ENCODE measurements at regions not wholly inside any gene's neighbourhood (a gene's known extent, or its start where the extent isn't known, plus 50 kb on each side); places are given as distances from the start of the nearest gene placed in this dataset.
"Not testable (repeated sequence)": the region's sequence is repeated elsewhere in the genome, so short reads cannot be mapped to it uniquely, and the experiment has no call there.

DNA sequence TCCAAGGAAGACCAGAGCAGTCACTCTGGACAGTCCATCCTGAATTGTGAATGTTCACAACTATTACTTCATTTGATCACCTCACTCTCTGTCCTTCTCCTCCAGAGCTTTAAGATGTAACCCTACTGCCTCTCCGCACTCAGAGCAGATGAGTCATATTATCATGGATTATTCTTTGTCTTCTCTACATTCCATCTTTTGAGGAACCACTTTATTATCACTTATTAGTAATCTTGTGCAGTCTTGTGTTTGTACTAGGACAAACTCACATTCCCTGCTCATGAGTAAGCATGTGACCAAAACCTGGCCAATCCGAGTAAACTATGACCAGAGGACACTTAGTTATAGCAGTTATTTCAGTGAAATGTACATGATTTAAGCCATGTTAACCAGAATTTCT is 401.5 kb upstream of the ADGRB3 start:
- DNase-seq, result no peak

DNA sequence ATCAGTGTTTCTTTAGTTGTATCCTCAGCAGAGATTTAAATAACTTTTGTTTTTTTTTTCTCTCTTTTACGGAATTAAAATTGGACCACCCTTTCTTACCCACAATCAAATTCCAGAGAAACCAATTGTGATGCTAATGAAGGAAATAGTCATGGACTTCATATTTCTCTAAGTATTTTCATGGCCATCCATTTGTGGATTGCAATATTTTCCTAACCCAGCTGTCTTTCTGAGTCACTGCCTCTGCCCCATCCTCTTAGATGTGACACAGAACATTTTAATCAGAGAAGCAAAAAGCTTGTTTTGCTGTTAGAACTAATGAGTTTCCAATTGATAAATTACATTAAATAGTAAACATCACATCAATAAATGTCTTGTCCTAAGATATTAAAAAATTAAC is 405.5 kb upstream of the ADGRB3 start:
- DNase-seq, result no peak

DNA sequence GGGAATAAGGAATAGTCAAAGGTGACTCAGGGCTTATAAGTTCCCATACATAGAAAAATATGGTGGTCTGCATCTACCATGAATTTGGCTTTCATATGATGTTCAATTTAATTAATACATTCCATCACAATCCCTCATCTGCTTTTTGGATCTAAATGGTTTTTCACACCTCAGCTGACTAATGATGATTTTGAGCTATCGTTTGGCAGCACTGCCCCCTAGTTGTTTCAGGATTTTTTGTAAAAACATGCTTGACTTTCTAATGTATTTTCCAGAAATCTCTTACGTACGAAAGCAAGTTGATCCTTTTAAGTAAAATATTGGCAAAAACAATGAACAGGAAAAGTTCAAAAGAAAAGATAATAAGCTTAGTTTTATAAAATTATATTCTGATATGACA is 408.6 kb upstream of the ADGRB3 start:
- DNase-seq, result no peak

- no peak for DNase-seq
Observed at GRCh38 chr6:68225729-68226128, 409.4 kb upstream of the ADGRB3 start.

GRCh38 chr6:68211242-68211795 is 423.8 kb upstream of the ADGRB3 start:
- DNase-seq, result no peak

GRCh38 chr6:68207612-68208011 is 427.5 kb upstream of the ADGRB3 start:
- not testable (repeated sequence) for DNase-seq

- no peak for DNase-seq
Observed at GRCh38 chr6:68200929-68201328, 434.2 kb upstream of the ADGRB3 start.

DNA sequence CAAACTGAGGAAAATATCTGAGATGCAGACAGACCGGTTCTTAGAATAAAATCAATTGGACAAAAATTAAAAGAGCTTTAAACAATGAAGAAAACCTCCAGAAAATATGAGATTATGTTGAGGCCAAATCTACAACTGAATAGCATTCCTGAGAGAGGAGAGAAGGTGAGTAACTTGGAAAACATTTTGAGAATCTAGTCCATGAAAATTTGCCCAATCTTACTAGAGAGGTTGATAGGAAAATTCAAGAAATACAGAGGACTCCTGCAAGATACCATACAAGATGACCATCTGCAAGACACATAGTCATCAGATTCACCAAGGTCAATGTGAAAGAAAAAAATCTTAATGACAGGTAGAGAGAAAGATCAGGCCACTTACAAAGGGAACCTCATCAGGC is 437.7 kb upstream of the ADGRB3 start:
- no peak for DNase-seq

- DNase-seq, result no peak
Observed at GRCh38 chr6:68196645-68197044, 438.4 kb upstream of the ADGRB3 start.

DNA sequence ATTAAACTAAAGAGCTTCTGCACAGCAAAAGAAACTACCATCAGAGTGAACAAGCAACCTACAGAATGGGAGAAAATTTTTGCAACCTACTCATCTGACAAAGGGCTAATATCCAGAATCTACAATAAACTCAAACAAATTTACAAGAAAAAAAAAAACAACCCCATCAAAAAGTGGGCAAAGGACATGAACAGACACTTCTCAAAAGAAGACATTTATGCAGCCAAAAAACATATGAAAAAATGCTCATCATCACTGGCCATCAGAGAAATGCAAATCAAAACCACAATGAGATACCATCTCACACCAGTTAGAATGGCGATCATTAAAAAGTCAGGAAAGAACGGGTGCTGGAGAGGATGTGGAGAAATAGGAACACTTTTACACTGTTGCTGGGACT is 439.3 kb upstream of the ADGRB3 start:
- DNase-seq, result not testable (repeated sequence)

DNA sequence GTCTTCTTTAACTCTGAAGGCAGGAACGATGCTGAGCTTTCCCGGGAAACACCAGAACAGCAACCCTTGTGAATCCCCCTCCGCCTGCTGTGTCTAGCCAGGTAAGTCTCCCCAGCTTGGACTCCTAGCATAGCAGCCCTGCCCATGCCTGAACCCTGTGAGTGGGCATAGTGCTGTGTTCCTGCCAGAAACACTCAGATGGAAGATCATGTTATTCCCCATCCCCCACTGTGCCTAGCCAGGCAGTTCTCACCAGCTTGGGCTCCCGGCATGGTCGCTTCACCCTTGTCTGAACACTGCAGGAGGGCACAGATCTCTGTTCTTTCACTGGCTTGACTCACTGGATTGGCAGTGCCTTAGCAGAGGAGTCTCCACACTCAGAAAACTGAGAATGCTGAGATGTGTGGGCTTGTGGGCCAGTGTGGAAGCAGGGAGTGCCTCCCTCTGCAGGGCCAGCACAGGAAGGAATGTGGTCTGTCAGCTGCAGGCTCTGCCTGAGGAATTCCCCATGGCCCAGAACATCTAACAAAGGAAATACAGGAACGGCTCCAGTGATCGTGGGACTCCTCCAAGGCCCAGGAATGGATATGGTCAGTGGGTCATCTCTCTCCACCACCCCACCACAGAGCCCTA is 440.1 kb upstream of the ADGRB3 start:
- DNase-seq, result no peak

GRCh38 chr6:68192988-68193387 is 442.1 kb upstream of the ADGRB3 start:
- no peak for DNase-seq

DNA sequence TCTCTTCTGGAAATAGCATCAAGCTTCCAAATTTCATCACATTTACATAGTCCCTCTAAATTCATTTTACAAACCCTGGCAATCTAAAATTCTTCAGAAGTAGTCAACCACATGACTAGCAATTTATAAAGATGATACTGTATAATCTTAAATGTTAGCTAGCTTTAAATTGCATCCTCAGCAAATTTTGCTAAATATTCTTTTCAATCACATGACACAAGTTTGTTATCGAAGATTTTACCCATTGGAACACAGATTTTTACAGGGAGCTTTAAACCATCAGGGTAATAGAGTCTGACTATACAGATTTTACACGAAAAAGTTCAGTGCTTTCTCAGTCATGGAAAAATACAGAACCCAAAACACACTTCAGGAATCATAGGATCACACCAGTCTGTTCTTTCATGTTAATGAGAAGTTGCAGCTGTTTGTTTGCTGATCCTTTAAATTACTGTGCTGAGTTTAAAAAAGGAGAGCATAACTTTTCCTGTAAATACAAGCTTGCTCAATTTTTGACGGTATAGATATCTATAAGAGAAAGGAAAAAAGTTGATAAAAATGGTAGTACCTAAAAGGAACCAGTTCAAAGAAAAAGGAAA is 445.8 kb upstream of the ADGRB3 start:
- DNase-seq, result no peak

DNA sequence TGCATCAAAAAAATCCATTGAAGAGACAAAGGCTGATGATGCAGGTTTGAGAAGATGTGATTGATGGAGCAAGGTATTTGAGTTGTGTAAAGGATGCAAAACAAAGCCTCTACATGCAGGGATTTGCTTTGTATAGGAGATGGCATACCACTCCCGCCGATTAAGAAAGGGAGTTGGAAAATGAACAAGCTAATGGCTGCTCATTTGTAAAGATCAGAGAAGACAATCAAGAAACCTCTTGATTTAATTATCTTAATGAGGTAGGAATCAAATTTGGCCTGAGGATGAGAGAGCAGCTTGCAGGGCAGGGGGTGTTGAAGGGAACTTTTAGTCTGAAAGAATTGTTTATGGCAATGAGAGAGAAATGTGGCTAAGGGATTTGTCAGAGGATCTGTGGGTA is 448.2 kb upstream of the ADGRB3 start:
- DNase-seq, result peak; percentile 5

GRCh38 chr6:68182386-68182785 is 452.7 kb upstream of the ADGRB3 start:
- peak; percentile 26 for DNase-seq

- DNase-seq, result not testable (repeated sequence)
Observed at GRCh38 chr6:68181027-68181426, 454.1 kb upstream of the ADGRB3 start.

DNA sequence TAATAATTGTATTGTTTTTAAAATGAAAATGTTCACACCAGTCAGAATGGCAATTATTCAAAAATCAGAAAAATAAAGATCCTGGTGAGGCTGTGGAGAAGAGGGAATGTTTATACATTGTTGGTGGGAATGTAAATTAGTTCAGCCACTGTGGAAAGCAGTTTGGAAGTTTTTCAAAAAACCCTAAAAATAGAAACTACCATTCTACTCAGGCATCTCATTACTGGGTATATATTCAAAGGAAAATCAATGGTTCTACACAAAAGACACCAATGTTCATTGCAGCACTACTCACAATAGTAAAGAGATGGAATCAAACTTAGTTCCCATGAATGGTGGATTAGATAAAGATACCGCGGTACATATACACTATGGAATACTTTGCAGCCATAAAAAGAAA is 461.5 kb upstream of the ADGRB3 start:
- DNase-seq, result no peak

DNA sequence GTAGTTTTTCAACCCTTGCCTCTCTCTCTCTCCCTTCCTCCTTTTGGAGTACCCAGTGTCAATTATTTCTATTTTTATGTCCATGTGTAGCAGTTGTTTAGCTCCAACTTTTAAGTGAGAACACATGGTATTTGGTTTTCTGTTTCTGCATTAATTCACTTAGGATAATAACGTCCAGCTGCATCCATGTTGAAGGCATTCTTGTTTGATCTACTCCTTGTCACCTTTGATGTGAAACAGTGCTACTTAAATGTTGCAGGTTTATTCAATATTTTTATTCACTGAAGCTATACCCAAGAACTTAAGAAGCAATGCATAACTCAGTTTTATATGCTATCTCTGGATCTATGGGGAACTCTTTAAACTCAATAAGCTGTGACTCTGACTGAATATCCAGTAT is 465.2 kb upstream of the ADGRB3 start:
- DNase-seq, result no peak

DNA sequence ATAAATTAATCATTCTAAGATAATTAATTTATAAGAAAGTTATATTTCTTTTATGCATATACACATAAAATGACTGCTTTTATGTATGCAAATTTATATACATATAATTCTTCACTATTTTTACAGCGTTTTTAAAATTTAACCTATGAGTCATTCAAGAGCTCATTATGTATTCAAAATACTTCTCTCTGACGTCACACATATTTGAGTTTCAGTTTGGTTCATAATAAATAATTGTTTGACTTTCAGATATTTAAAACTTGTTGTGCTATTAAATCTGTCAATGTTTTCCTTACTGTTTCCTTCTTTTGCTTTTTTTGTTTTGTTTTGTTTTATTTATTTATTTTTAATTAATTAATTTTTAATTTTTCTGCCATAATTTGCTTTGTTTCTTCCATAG is 467.5 kb upstream of the ADGRB3 start:
- DNase-seq, result no peak

GRCh38 chr6:68160812-68161211 is 474.3 kb upstream of the ADGRB3 start:
- DNase-seq, result not testable (repeated sequence)

DNA sequence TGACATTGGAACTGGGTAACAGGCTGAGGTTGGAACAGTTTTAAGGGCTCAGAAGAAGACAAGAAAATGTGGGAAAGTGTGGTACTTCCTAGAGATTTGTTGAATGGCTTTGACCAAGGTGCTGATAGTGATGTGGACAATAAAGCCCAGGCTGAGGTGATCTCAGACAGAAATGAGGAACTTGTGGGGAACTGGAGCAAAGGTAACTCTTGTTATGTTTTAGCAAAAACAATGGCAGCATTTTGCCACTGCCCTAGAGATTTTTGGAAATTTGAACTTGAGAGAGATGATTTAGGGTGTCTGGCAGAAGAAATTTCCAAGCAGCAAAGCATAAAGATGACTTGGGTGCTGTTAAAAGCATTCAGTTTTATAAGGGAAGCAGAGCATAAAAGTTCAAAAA is 474.7 kb upstream of the ADGRB3 start:
- DNase-seq, result no peak

- no peak for DNase-seq
Observed at GRCh38 chr6:68159433-68159832, 475.6 kb upstream of the ADGRB3 start.

GRCh38 chr6:68158256-68158655 is 476.8 kb upstream of the ADGRB3 start:
- no peak for DNase-seq

- no peak for DNase-seq
Observed at GRCh38 chr6:68144667-68145066, 490.4 kb upstream of the ADGRB3 start.

DNA sequence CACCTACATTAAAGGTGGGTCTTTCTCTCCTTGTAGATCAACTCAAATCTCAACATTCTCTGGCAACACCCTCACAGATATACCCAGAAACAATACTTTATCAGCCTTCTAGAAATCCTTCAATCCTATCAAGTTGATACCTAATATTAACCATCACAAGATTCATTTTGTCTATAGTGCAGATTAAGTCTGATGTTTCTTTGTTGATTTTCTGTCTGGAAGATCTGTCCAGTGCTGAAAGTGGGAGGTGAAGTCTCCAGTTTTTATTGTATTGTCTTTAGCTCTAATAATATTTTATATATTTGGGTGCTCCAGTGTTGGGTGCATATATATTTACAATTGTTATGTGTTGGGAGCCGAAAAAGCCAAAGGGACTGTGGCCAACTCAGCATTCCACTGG is 493.9 kb upstream of the ADGRB3 start:
- no peak for DNase-seq

Measured in retina (tissue), 1 donor.